IMR-90 (cell line): ENCODE measurements at regions not wholly inside any gene's neighbourhood (a gene's known extent, or its start where the extent isn't known, plus 50 kb on each side); places are given as distances from the start of the nearest gene placed in this dataset.

Source experiments
- ATAC-seq: fragments of 200-7000 bp; cut with Tn5 transposase; 2 replicates; pipeline ENCODE4 v1.9.1; 2020; ENCODE audit warnings: low read depth, mild to moderate bottlenecking, moderate library complexity
- BruUV-seq: library from RNA; stranded (reverse); fragments of 400-500 nt; replicated peaks from 2 replicates; lab custom pipeline; 2021; lab: Mats Ljungman, UMichigan
- CTCF ChIA-PET: fragments of 300-600 bp; formaldehyde crosslinking; extraction: SDS; loops from one replicate; lab custom pipeline; 2021; ENCODE audit warnings: antibody characterized with exemption; lab: Yijun Ruan, JAX
- POLR2A ChIA-PET: fragments of 300-600 bp; sonication (Branson Sonifier 250); formaldehyde crosslinking; loops from one replicate; lab custom pipeline; 2022; ENCODE audit warnings: antibody characterized with exemption; ENCODE audit not compliant: unreplicated experiment; lab: Charles Lee
- DNase-seq: peaks from one replicate; pipeline ENCODE4 v3.0.0; 2013
- H2AFZ ChIP-seq: replicated peaks from 2 replicates; pipeline ENCODE3; 2013; ENCODE audit warnings: low read length, mild to moderate bottlenecking; ENCODE audit not compliant: poor library complexity
- H2AK5ac ChIP-seq: 2 replicates; pipeline ENCODE4 v1.6.1; 2013; ENCODE audit warnings: low read depth, low read length, inconsistent platforms
- H2AK9ac ChIP-seq: replicated peaks from 2 replicates; pipeline ENCODE3; 2013; ENCODE audit warnings: mild to moderate bottlenecking, low read depth, low read length, moderate library complexity; ENCODE audit not compliant: poor library complexity
- H2BK120ac ChIP-seq: 2 replicates; pipeline ENCODE4 v1.6.1; 2013; ENCODE audit warnings: low read depth, low read length, inconsistent platforms
- H2BK15ac ChIP-seq: 3 replicates; pipeline ENCODE4 v1.6.1; 2013; ENCODE audit warnings: low read depth, low read length, inconsistent platforms
- H2BK20ac ChIP-seq: 2 replicates; pipeline ENCODE4 v1.6.1; 2013; ENCODE audit warnings: low read depth, mild to moderate bottlenecking, inconsistent platforms, low read length, moderate library complexity
- H2BK5ac ChIP-seq: 2 replicates; pipeline ENCODE4 v1.6.1; 2013; ENCODE audit warnings: mild to moderate bottlenecking, low read depth, low read length, inconsistent platforms; ENCODE audit not compliant: poor library complexity, severe bottlenecking
- H3K14ac ChIP-seq: replicated peaks from 2 replicates; pipeline ENCODE4 v1.6.1; 2013; ENCODE audit warnings: low read depth, low read length, inconsistent platforms
- H3K18ac ChIP-seq: 2 replicates; pipeline ENCODE4 v1.6.1; 2013; ENCODE audit warnings: low read depth, low read length, control low read depth
- H3K23ac ChIP-seq: 2 replicates; pipeline ENCODE4 v1.6.1; 2013; ENCODE audit warnings: low read depth, low read length, inconsistent platforms
- H3K27ac ChIP-seq: 2 replicates; pipeline ENCODE4 v1.5.1; 2013; ENCODE audit warnings: mild to moderate bottlenecking, control low read depth, low read length; ENCODE audit not compliant: insufficient read depth
- H3K27me3 ChIP-seq: 2 replicates; pipeline ENCODE4 v1.6.1; 2013; ENCODE audit warnings: low read length; ENCODE audit not compliant: control insufficient read depth, insufficient read depth
- H3K36me3 ChIP-seq: 2 replicates; pipeline ENCODE4 v1.6.1; 2013; ENCODE audit warnings: low read length, mixed read lengths; ENCODE audit not compliant: control insufficient read depth, insufficient read depth
- H3K4ac ChIP-seq: 2 replicates; pipeline ENCODE4 v1.6.1; 2013; ENCODE audit warnings: low read depth, low read length, inconsistent platforms
- H3K4me1 ChIP-seq: 2 replicates; pipeline ENCODE4 v1.6.1; 2013; ENCODE audit warnings: low read length, mixed read lengths; ENCODE audit not compliant: control insufficient read depth, insufficient read depth
- H3K4me2 ChIP-seq: 2 replicates; pipeline ENCODE4 v1.6.1; 2013; ENCODE audit warnings: low read depth, mild to moderate bottlenecking, control low read depth, low read length, moderate library complexity
- H3K4me3 ChIP-seq: 2 replicates; pipeline ENCODE4 v1.5.1; 2013; ENCODE audit warnings: low read depth, mild to moderate bottlenecking, control low read depth, low read length, moderate library complexity; ENCODE audit not compliant: insufficient read depth
- H3K56ac ChIP-seq: 2 replicates; pipeline ENCODE4 v1.6.1; 2013; ENCODE audit warnings: low read length, inconsistent platforms; ENCODE audit not compliant: insufficient read depth; ENCODE audit errors: extremely low read depth
- H3K79me1 ChIP-seq, 2 experiments: 2 replicates each; pipeline ENCODE4 v1.6.1; 2013; ENCODE audit warnings: low read length in 2 of 2, inconsistent platforms in 1 of 2, low read depth in 1 of 2
- H3K9ac ChIP-seq: 2 replicates; pipeline ENCODE4 v1.6.1; 2013; ENCODE audit warnings: low read depth, low read length, control low read depth
- H3K9me1 ChIP-seq: 2 replicates; pipeline ENCODE4 v1.6.1; 2013; ENCODE audit warnings: low read length, inconsistent platforms; ENCODE audit not compliant: insufficient read depth
- H3K9me3 ChIP-seq: 2 replicates; pipeline ENCODE4 v1.6.1; 2013; ENCODE audit warnings: low read length; ENCODE audit not compliant: control insufficient read depth, insufficient read depth
- H4K20me1 ChIP-seq: 2 replicates; pipeline ENCODE4 v1.6.1; 2013; ENCODE audit warnings: low read length, inconsistent platforms; ENCODE audit not compliant: insufficient read depth
- H4K5ac ChIP-seq: 2 replicates; pipeline ENCODE4 v1.6.1; 2013; ENCODE audit warnings: mild to moderate bottlenecking, low read depth, low read length, control low read depth
- H4K8ac ChIP-seq, 2 experiments: 2 replicates each; pipeline ENCODE4 v1.6.1; 2013; ENCODE audit warnings: low read depth in 2 of 2, low read length in 2 of 2, control low read depth in 1 of 2, inconsistent platforms in 1 of 2
- H4K91ac ChIP-seq: 2 replicates; pipeline ENCODE4 v1.6.1; 2013; ENCODE audit warnings: low read depth, low read length, inconsistent platforms; ENCODE audit not compliant: insufficient read depth
- BHLHE40 ChIP-seq: fragments of 150-350 bp; IDR thresholded peaks from 2 replicates; pipeline ENCODE4 v1.6.1; 2016; ENCODE audit warnings: mild to moderate bottlenecking, low read depth, low read length
- CEBPB ChIP-seq: IDR thresholded peaks from 2 replicates; pipeline ENCODE4 v1.6.1; 2012; ENCODE audit warnings: low read depth, low read length, improper control_type of control experiment
- CHD1 ChIP-seq: IDR thresholded peaks from 2 replicates; pipeline ENCODE4 v1.6.1; 2012; ENCODE audit warnings: low read depth, low read length, improper control_type of control experiment
- FOS ChIP-seq: fragments of 150-350 bp; IDR thresholded peaks from 2 replicates; pipeline ENCODE4 v1.6.1; 2016; ENCODE audit warnings: low read depth, low read length
- MAFK ChIP-seq: IDR thresholded peaks from 2 replicates; pipeline ENCODE4 v1.6.1; 2012; ENCODE audit warnings: low read depth, low read length, improper control_type of control experiment
- MAZ ChIP-seq: IDR thresholded peaks from 2 replicates; pipeline ENCODE4 v1.6.1; 2012; ENCODE audit warnings: low read depth, mild to moderate bottlenecking, low read length, improper control_type of control experiment, moderate library complexity, borderline replicate concordance
- MXI1 ChIP-seq: IDR thresholded peaks from 2 replicates; pipeline ENCODE4 v1.6.1; 2012; ENCODE audit warnings: low read depth, mild to moderate bottlenecking, low read length, moderate library complexity, borderline replicate concordance
- NFE2L2 ChIP-seq: fragments of 150-350 bp; IDR thresholded peaks from 2 replicates; pipeline ENCODE4 v1.6.1; 2016; ENCODE audit warnings: low read depth, mild to moderate bottlenecking, low read length
- POLR2A ChIP-seq: IDR thresholded peaks from 2 replicates; pipeline ENCODE4 v1.6.1; 2012; ENCODE audit warnings: mild to moderate bottlenecking, low read depth, low read length
- RAD21 ChIP-seq: IDR thresholded peaks from 2 replicates; pipeline ENCODE4 v1.6.1; 2012; ENCODE audit warnings: low read length, improper control_type of control experiment
- RCOR1 ChIP-seq: IDR thresholded peaks from 2 replicates; pipeline ENCODE4 v1.6.1; 2012; ENCODE audit warnings: mild to moderate bottlenecking, low read length, improper control_type of control experiment; ENCODE audit not compliant: insufficient replicate concordance
- RFX5 ChIP-seq: IDR thresholded peaks from 2 replicates; pipeline ENCODE4 v1.8.0; 2012; ENCODE audit warnings: low read depth, mild to moderate bottlenecking, low read length, moderate library complexity
- SMC3 ChIP-seq: fragments of 150-350 bp; IDR thresholded peaks from 2 replicates; pipeline ENCODE4 v1.6.1; 2016; ENCODE audit warnings: low read depth, mild to moderate bottlenecking, antibody characterized with exemption, low read length, moderate library complexity
- WGBS, 2 experiments: methylation state at CpG; one replicate each; pipeline versions ENCODE4 v1.1.5 to v1.1.7; 2013; ENCODE audit warnings: missing lambda C conversion rate in 2 of 2; ENCODE audit not compliant: insufficient read length in 1 of 2; ENCODE audit errors: extremely low coverage in 2 of 2; 5-methylcytosine and 5-hydroxymethylcytosine counted together
- dilution Hi-C: fragments of 300-500 bp; cut with HindIII; formaldehyde crosslinking; loops from one replicate; pipeline ENCODE4 v1.14.3; 2018; ENCODE audit warnings: low sequenced_read_pairs; ENCODE audit not compliant: unreplicated experiment
- in situ Hi-C: fragments of 300-500 bp; cut with MboI; formaldehyde crosslinking; loops from 3 replicates; pipeline ENCODE4 v1.14.3; 2019; ENCODE audit warnings: low sequenced_read_pairs, inconsistent platforms, mixed read lengths
- intact Hi-C: fragments of 100-400 bp; cut with micrococcal nuclease; formaldehyde crosslinking; loops from 2 replicates; pipeline ENCODE4 v1.10.0; 2022
- TF ChIP-seq, protein P1 (sequence below): fragments of 150-350 bp; IDR thresholded peaks from 2 replicates; pipeline ENCODE4 v1.6.1; 2017; ENCODE audit warnings: mild to moderate bottlenecking, antibody characterized with exemption, low read length, low read depth
- TF ChIP-seq, protein P2 (sequence below): fragments of 150-350 bp; IDR thresholded peaks from 2 replicates; pipeline ENCODE4 v1.6.1; 2016; ENCODE audit warnings: low read depth, mild to moderate bottlenecking, low read length, moderate library complexity, borderline replicate concordance
- TF ChIP-seq, protein P3 (sequence below): conservative IDR thresholded peaks from 2 replicates; pipeline ENCODE4 v1.5.1; 2012; ENCODE audit warnings: mild to moderate bottlenecking, low read depth, low read length, improper control_type of control experiment

DNA sequence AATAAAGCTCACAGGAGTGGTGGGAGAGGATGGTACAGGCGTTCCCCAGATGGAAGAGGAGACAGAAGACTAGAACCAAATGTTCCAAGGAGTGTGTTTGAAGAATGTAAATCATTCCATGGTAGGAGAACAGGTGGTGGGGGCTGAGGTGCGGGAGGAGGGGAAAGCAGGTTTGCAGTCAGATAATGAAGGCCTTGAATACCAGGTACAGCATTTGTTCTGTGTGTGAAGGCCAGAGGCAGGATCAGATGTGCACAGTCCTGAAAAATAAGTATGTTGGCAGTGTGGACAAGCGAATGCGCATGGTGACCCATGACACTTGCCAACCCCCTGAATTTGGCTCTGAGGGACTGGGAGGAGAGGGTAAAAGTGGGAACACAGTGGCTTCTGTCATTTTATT lies 59.9 kb upstream of the ALDH1B1 start:
- Histone ChIP-seq H3K9ac (no peak overlapping the region), H4K20me1 (no peaks in the 10 kb centered on the region), H4K91ac (no peak overlapping the region), H2AK9ac (no peak overlapping the region), H3K79me1 (no peaks in the 10 kb centered on the region), H3K36me3 (no peaks in the 10 kb centered on the region), H3K27me3 (peaks cover 47% of the 10 kb centered on the region), H3K14ac (no peak overlapping the region), H3K27ac (no peak overlapping the region), H2BK5ac (no peak overlapping the region), H3K23ac (no peak overlapping the region), H3K9me3 (no peaks in the 10 kb centered on the region), H2AFZ (no peak overlapping the region), H4K5ac (no peak overlapping the region), H3K4me1 (no peaks in the 10 kb centered on the region), H3K56ac (no peak overlapping the region), H3K4me3 (no peak overlapping the region), H3K9me1 (no peaks in the 10 kb centered on the region), H3K18ac (no peak overlapping the region), H3K4ac (no peak overlapping the region), H2AK5ac (no peak overlapping the region), H2BK120ac (no peak overlapping the region), H2BK15ac (no peak overlapping the region), H3K4me2 (no peak overlapping the region), H4K8ac (no peak overlapping the region), H2BK20ac (no peak overlapping the region)
- in situ Hi-C loops (no loop called here), intact Hi-C loops (loop anchor here (10.0 kb wide), 1 partner anchor 58 kb away; no protein-coding TSS in a partner anchor), dilution Hi-C loops (no loop called here)
- ChIA-PET POLR2A (no interaction called here), CTCF (no interaction called here)
- BruUV-seq: no TSS peak
- WGBS, 2 experiments: 85% methylated on average over 4 of the region's 4 CpGs; no CpG with 5 or more reads in 1 of the 2 experiments
- DNase-seq: no peak
- ATAC-seq: no peak
- no peak for TF ChIP-seq CHD1
- TF ChIP-seq MAFK: no peak
- no peak for TF ChIP-seq CEBPB
- TF ChIP-seq RCOR1: no peak
- no peak for TF ChIP-seq RFX5
- TF ChIP-seq, protein P1, sequence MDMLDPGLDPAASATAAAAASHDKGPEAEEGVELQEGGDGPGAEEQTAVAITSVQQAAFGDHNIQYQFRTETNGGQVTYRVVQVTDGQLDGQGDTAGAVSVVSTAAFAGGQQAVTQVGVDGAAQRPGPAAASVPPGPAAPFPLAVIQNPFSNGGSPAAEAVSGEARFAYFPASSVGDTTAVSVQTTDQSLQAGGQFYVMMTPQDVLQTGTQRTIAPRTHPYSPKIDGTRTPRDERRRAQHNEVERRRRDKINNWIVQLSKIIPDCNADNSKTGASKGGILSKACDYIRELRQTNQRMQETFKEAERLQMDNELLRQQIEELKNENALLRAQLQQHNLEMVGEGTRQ: no peak
- TF ChIP-seq NFE2L2: no peak
- no peak for TF ChIP-seq MXI1
- TF ChIP-seq, protein P2, sequence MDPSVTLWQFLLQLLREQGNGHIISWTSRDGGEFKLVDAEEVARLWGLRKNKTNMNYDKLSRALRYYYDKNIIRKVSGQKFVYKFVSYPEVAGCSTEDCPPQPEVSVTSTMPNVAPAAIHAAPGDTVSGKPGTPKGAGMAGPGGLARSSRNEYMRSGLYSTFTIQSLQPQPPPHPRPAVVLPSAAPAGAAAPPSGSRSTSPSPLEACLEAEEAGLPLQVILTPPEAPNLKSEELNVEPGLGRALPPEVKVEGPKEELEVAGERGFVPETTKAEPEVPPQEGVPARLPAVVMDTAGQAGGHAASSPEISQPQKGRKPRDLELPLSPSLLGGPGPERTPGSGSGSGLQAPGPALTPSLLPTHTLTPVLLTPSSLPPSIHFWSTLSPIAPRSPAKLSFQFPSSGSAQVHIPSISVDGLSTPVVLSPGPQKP: no peak
- TF ChIP-seq POLR2A: no peak
- TF ChIP-seq SMC3: no peak
- TF ChIP-seq FOS: no peak
- TF ChIP-seq RAD21: no peak
- TF ChIP-seq, protein P3, sequence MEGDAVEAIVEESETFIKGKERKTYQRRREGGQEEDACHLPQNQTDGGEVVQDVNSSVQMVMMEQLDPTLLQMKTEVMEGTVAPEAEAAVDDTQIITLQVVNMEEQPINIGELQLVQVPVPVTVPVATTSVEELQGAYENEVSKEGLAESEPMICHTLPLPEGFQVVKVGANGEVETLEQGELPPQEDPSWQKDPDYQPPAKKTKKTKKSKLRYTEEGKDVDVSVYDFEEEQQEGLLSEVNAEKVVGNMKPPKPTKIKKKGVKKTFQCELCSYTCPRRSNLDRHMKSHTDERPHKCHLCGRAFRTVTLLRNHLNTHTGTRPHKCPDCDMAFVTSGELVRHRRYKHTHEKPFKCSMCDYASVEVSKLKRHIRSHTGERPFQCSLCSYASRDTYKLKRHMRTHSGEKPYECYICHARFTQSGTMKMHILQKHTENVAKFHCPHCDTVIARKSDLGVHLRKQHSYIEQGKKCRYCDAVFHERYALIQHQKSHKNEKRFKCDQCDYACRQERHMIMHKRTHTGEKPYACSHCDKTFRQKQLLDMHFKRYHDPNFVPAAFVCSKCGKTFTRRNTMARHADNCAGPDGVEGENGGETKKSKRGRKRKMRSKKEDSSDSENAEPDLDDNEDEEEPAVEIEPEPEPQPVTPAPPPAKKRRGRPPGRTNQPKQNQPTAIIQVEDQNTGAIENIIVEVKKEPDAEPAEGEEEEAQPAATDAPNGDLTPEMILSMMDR: no peak
- TF ChIP-seq BHLHE40: no peak
- no peak for TF ChIP-seq MAZ
